Ureter (tissue), 1 donor: ENCODE measurements at regions not wholly inside any gene's neighbourhood (a gene's known extent, or its start where the extent isn't known, plus 50 kb on each side); places are given as distances from the start of the nearest gene placed in this dataset.
A peak's percentile ranks its signal among the peaks of the same experiment; 100 is the strongest.

Experiments
- DNase-seq: peaks from one replicate; pipeline ENCODE4 v3.0.0-alpha.2; 2020; ENCODE audit warnings: low spot score
- donor health status: DM: yes; HTN: yes; CAD: no.

GRCh38 chr7:135828604-135829003 lies 80.0 kb upstream of the FAM180A start:
- no peak for DNase-seq

GRCh38 chr7:135827391-135827790 lies 78.8 kb upstream of the FAM180A start:
- DNase-seq = no peak

- no peak for DNase-seq
These were observed 76.8 kb upstream of the FAM180A start for GRCh38 chr7:135825406-135825805.

- DNase-seq = no peak
These were observed 73.8 kb upstream of the FAM180A start for GRCh38 chr7:135822376-135822775.

GRCh38 chr7:135817583-135817982 lies 69.0 kb upstream of the FAM180A start:
- DNase-seq = no peak

- DNase-seq = no peak
These were observed 66.4 kb upstream of the FAM180A start for GRCh38 chr7:135815033-135815432.

- no peak for DNase-seq
These were observed 63.5 kb upstream of the FAM180A start for GRCh38 chr7:135812148-135812547.

GRCh38 chr7:135811506-135811905 lies 62.9 kb upstream of the FAM180A start:
- no peak for DNase-seq

- DNase-seq = no peak
These were observed 59.6 kb upstream of the FAM180A start for GRCh38 chr7:135808206-135808605.

- no peak for DNase-seq
These were observed 54.5 kb upstream of the FAM180A start for GRCh38 chr7:135803143-135803542.

GRCh38 chr7:135802697-135803096 lies 54.1 kb upstream of the FAM180A start:
- DNase-seq = no peak

- no peak for DNase-seq
These were observed 53.3 kb upstream of the FAM180A start for GRCh38 chr7:135801877-135802276.

- peak; percentile 51 for DNase-seq
These were observed 52.6 kb upstream of the FAM180A start for GRCh38 chr7:135801045-135801693.

- no peak for DNase-seq
These were observed 51.9 kb upstream of the FAM180A start for GRCh38 chr7:135800560-135800959.

GRCh38 chr7:135799881-135800280 lies 51.3 kb upstream of the FAM180A start:
- no peak for DNase-seq
